K562 (cell line): ENCODE measurements at regions not wholly inside any gene's neighbourhood (a gene's known extent, or its start where the extent isn't known, plus 50 kb on each side); places are given as distances from the start of the nearest gene placed in this dataset.

ENCODE experiments used
- CEBPG ChIP-seq, 3 experiments: fragments of 200-800 bp in 1 of 3; sonication (Bioruptor generic) in 1 of 3; sonication (generic) in 1 of 3; formaldehyde crosslinking in 1 of 3; IDR thresholded peaks in 2 of 3; conservative IDR thresholded peaks in 1 of 3; 2 replicates each; pipeline versions ENCODE4 v1.6.1 to v1.8.0; 2016 to 2022; ENCODE audit warnings: missing compliant biosample characterization in 2 of 3, missing genetic modification characterization in 2 of 3, mild to moderate bottlenecking in 1 of 3, missing genetic modification reagents in 1 of 3
- FOXJ3 ChIP-seq: sonication (generic); formaldehyde crosslinking; IDR thresholded peaks from 2 replicates; pipeline ENCODE4 v1.4.0; 2020; ENCODE audit warnings: mild to moderate bottlenecking, missing genetic modification reagents
- NR1H2 ChIP-seq: sonication (generic); formaldehyde crosslinking; IDR thresholded peaks from 2 replicates; pipeline ENCODE4 v1.4.0; 2020; ENCODE audit warnings: mild to moderate bottlenecking, missing genetic modification reagents
- SAFB ChIP-seq: fragments of 200-400 bp; formaldehyde crosslinking; IDR thresholded peaks from 2 replicates; pipeline ENCODE4 v1.6.1; 2017; ENCODE audit warnings: low read depth, low read length, borderline replicate concordance
- SRSF3 ChIP-seq: fragments of 200-400 bp; formaldehyde crosslinking; IDR thresholded peaks from 2 replicates; pipeline ENCODE4 v1.6.1; 2016; ENCODE audit warnings: mild to moderate bottlenecking, low read length, moderate library complexity; ENCODE audit not compliant: insufficient read depth
- TSC22D4 ChIP-seq: fragments of 450-650 bp; IDR thresholded peaks from 2 replicates; pipeline ENCODE4 v1.6.1; 2016; ENCODE audit warnings: missing genetic modification characterization, missing biosample characterization, control low read depth
- U2AF1 ChIP-seq: fragments of 200-400 bp; formaldehyde crosslinking; optimal IDR thresholded peaks from 2 replicates; pipeline ENCODE3; 2017; ENCODE audit warnings: mild to moderate bottlenecking, low read depth, low read length, moderate library complexity
- ZNF134 ChIP-seq: fragments of 250-450 bp; sonication (Bioruptor Pico); conservative IDR thresholded peaks from 2 replicates; pipeline ENCODE4 v1.4.0; 2020
- ZNF140 ChIP-seq: fragments of 250-450 bp; sonication (Bioruptor Pico); IDR thresholded peaks from 2 replicates; pipeline ENCODE4 v1.8.0; 2021; ENCODE audit warnings: moderate library complexity, mild to moderate bottlenecking, inconsistent platforms
- ZNF143 ChIP-seq: sonication (generic); formaldehyde crosslinking; IDR thresholded peaks from 2 replicates; pipeline ENCODE4 v1.9.0; 2022; ENCODE audit warnings: mild to moderate bottlenecking, missing genetic modification reagents
- ZNF263 ChIP-seq: sonication (generic); formaldehyde crosslinking; IDR thresholded peaks from 2 replicates; pipeline ENCODE4 v1.8.0; 2022; ENCODE audit warnings: mild to moderate bottlenecking, missing genetic modification reagents, borderline replicate concordance
- ZNF3 ChIP-seq: fragments of 250-450 bp; sonication (Bioruptor Pico); IDR thresholded peaks from 2 replicates; pipeline ENCODE4 v1.5.0; 2021; ENCODE audit warnings: mild to moderate bottlenecking, moderate library complexity
- ZNF384 ChIP-seq: IDR thresholded peaks from 2 replicates; pipeline ENCODE4 v1.6.1; 2012; ENCODE audit warnings: low read depth, low read length, improper control_type of control experiment
- ZNF75A ChIP-seq: fragments of 450-650 bp; formaldehyde crosslinking; IDR thresholded peaks from 2 replicates; pipeline ENCODE4 v1.4.0; 2020; ENCODE audit warnings: mild to moderate bottlenecking
- ZNF764 ChIP-seq: fragments of 250-450 bp; sonication (Bioruptor Pico); IDR thresholded peaks from 2 replicates; pipeline ENCODE4 v1.4.0; 2020; ENCODE audit warnings: low read depth, mild to moderate bottlenecking, moderate library complexity
- TF ChIP-seq, protein P1 (sequence below): fragments of 450-650 bp; IDR thresholded peaks from 2 replicates; pipeline ENCODE4 v1.6.1; 2016; ENCODE audit warnings: mild to moderate bottlenecking, moderate library complexity

DNA sequence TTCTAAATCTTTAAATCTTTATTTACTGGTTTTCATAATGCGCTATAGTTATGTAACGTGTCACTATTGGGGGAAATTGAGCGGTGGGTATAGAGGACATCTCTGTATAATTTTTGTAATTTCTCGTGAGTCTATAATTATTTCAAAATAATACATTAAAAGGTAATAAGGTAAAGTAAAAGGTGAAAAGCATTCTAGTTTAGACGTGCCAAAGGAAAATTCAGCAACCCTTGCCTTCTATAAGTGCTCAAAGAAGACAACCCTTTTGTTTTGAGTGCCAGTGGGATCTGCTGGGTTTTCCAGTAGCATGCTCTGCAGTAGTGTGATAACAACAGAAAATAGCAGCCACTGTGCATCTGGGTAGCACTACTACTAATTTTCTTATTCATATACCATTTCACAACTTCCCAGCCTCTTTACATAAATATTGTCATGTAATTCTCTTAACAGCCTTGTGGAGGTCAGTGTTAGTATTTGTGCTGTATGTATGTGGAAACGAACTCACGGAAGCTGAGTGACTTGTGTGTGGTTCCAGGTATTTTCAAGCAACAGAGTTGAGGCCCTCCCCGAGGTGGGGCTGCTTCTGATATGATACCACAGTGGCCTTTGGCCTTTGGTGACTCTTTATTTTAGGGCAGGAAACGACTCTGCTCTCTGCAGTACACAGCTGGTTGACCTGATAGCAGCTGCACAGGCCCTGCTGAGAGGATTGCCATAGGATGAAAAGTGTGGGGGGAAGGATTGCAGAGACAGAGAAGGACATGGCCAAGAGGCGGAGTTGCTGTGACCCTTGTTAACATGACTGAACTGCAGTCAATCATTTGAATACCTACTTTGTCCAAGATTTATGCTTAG lies 104.5 kb downstream of the TDRD15 start (continued):
- TF ChIP-seq SAFB = no peak
- no peak for TF ChIP-seq ZNF140 (CRISPR knock-in tag)
- TF ChIP-seq ZNF263 (CRISPR knock-in tag) = no peak
- no peak for TF ChIP-seq ZNF134 (CRISPR knock-in tag)
- no peak for TF ChIP-seq TSC22D4 (tag)
- TF ChIP-seq ZNF75A (CRISPR knock-in tag) = no peak
- no peak for TF ChIP-seq FOXJ3 (CRISPR knock-in tag)
- TF ChIP-seq ZNF3 (CRISPR knock-in tag) = no peak
- no peak for TF ChIP-seq SRSF3
- TF ChIP-seq ZNF764 (CRISPR knock-in tag) = no peak
- TF ChIP-seq ZNF143 (CRISPR knock-in tag) = no peak
- TF ChIP-seq, protein P1, sequence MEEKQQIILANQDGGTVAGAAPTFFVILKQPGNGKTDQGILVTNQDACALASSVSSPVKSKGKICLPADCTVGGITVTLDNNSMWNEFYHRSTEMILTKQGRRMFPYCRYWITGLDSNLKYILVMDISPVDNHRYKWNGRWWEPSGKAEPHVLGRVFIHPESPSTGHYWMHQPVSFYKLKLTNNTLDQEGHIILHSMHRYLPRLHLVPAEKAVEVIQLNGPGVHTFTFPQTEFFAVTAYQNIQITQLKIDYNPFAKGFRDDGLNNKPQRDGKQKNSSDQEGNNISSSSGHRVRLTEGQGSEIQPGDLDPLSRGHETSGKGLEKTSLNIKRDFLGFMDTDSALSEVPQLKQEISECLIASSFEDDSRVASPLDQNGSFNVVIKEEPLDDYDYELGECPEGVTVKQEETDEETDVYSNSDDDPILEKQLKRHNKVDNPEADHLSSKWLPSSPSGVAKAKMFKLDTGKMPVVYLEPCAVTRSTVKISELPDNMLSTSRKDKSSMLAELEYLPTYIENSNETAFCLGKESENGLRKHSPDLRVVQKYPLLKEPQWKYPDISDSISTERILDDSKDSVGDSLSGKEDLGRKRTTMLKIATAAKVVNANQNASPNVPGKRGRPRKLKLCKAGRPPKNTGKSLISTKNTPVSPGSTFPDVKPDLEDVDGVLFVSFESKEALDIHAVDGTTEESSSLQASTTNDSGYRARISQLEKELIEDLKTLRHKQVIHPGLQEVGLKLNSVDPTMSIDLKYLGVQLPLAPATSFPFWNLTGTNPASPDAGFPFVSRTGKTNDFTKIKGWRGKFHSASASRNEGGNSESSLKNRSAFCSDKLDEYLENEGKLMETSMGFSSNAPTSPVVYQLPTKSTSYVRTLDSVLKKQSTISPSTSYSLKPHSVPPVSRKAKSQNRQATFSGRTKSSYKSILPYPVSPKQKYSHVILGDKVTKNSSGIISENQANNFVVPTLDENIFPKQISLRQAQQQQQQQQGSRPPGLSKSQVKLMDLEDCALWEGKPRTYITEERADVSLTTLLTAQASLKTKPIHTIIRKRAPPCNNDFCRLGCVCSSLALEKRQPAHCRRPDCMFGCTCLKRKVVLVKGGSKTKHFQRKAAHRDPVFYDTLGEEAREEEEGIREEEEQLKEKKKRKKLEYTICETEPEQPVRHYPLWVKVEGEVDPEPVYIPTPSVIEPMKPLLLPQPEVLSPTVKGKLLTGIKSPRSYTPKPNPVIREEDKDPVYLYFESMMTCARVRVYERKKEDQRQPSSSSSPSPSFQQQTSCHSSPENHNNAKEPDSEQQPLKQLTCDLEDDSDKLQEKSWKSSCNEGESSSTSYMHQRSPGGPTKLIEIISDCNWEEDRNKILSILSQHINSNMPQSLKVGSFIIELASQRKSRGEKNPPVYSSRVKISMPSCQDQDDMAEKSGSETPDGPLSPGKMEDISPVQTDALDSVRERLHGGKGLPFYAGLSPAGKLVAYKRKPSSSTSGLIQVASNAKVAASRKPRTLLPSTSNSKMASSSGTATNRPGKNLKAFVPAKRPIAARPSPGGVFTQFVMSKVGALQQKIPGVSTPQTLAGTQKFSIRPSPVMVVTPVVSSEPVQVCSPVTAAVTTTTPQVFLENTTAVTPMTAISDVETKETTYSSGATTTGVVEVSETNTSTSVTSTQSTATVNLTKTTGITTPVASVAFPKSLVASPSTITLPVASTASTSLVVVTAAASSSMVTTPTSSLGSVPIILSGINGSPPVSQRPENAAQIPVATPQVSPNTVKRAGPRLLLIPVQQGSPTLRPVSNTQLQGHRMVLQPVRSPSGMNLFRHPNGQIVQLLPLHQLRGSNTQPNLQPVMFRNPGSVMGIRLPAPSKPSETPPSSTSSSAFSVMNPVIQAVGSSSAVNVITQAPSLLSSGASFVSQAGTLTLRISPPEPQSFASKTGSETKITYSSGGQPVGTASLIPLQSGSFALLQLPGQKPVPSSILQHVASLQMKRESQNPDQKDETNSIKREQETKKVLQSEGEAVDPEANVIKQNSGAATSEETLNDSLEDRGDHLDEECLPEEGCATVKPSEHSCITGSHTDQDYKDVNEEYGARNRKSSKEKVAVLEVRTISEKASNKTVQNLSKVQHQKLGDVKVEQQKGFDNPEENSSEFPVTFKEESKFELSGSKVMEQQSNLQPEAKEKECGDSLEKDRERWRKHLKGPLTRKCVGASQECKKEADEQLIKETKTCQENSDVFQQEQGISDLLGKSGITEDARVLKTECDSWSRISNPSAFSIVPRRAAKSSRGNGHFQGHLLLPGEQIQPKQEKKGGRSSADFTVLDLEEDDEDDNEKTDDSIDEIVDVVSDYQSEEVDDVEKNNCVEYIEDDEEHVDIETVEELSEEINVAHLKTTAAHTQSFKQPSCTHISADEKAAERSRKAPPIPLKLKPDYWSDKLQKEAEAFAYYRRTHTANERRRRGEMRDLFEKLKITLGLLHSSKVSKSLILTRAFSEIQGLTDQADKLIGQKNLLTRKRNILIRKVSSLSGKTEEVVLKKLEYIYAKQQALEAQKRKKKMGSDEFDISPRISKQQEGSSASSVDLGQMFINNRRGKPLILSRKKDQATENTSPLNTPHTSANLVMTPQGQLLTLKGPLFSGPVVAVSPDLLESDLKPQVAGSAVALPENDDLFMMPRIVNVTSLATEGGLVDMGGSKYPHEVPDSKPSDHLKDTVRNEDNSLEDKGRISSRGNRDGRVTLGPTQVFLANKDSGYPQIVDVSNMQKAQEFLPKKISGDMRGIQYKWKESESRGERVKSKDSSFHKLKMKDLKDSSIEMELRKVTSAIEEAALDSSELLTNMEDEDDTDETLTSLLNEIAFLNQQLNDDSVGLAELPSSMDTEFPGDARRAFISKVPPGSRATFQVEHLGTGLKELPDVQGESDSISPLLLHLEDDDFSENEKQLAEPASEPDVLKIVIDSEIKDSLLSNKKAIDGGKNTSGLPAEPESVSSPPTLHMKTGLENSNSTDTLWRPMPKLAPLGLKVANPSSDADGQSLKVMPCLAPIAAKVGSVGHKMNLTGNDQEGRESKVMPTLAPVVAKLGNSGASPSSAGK = no peak
- no peak for TF ChIP-seq CEBPG (CRISPR knock-in tag; IDR thresholded peaks at IDR 0.05)
- TF ChIP-seq CEBPG (tag; conservative IDR thresholded peaks at IDR 0.05 in 1 of 2, IDR thresholded peaks at IDR 0.05 in 1 of 2) = peak in 1 of 2 experiments; percentile 19; a peak in 1 of 4 replicates
- TF ChIP-seq ZNF384 = no peak
- no peak for TF ChIP-seq NR1H2 (CRISPR knock-in tag)
- TF ChIP-seq U2AF1 = no peak
